WTC11 (cell line): ENCODE measurements at regions not wholly inside any gene's neighbourhood (a gene's known extent, or its start where the extent isn't known, plus 50 kb on each side); places are given as distances from the start of the nearest gene placed in this dataset.

Experiments
- ATAC-seq: fragments of 200-7000 bp; cut with Tn5 transposase; 2 replicates; pipeline ENCODE4 v1.10.0; 2021; ENCODE audit warnings: mild to moderate bottlenecking, moderate library complexity
- CTCF ChIA-PET: fragments of 300-600 bp; sonication (Branson Sonifier 250); formaldehyde crosslinking; loops from one replicate; lab custom pipeline; 2021; ENCODE audit warnings: antibody characterized with exemption; lab: Charles Lee
- POLR2A ChIA-PET: fragments of 350-600 bp; sonication (Branson Sonifier 250); formaldehyde crosslinking; loops from one replicate; lab custom pipeline; 2021; ENCODE audit warnings: antibody characterized with exemption; lab: Charles Lee
- DNase-seq: peaks from one replicate; pipeline ENCODE4 v3.0.0; 2021; ENCODE audit warnings: low spot score
- H3K27ac Mint-ChIP-seq: 2 replicates; pipeline ENCODE4 v1.8.0; 2021; ENCODE audit warnings: mixed read lengths
- H3K27me3 Mint-ChIP-seq: 2 replicates; pipeline ENCODE4 v1.8.0; 2021; ENCODE audit warnings: low read depth, mild to moderate bottlenecking, moderate library complexity, mixed read lengths
- H3K36me3 Mint-ChIP-seq: 2 replicates; pipeline ENCODE4 v1.8.0; 2021; ENCODE audit warnings: mixed read lengths
- H3K4me1 Mint-ChIP-seq: 2 replicates; pipeline ENCODE4 v1.8.0; 2022; ENCODE audit warnings: mixed read lengths
- H3K4me3 Mint-ChIP-seq: 2 replicates; pipeline ENCODE4 v1.8.0; 2021; ENCODE audit warnings: mild to moderate bottlenecking, moderate library complexity, mixed read lengths
- H3K9me3 Mint-ChIP-seq: 2 replicates; pipeline ENCODE4 v1.8.0; 2021; ENCODE audit warnings: mixed read lengths
- ARID4B ChIP-seq: sonication (generic); formaldehyde crosslinking; IDR thresholded peaks from 2 replicates; pipeline ENCODE4 v1.8.0; 2023; ENCODE audit warnings: missing genetic modification reagents, mild to moderate bottlenecking, borderline replicate concordance
- ATF1 ChIP-seq: sonication (generic); formaldehyde crosslinking; IDR thresholded peaks from 2 replicates; pipeline ENCODE4 v1.8.1; 2023; ENCODE audit warnings: mild to moderate bottlenecking, moderate library complexity, missing genetic modification reagents
- ATF3 ChIP-seq: sonication (generic); formaldehyde crosslinking; conservative IDR thresholded peaks from 2 replicates; pipeline ENCODE4 v1.8.1; 2022; ENCODE audit warnings: mild to moderate bottlenecking, missing genetic modification reagents
- ETV6 ChIP-seq: sonication (generic); formaldehyde crosslinking; IDR thresholded peaks from 2 replicates; pipeline ENCODE4 v1.8.1; 2022; ENCODE audit warnings: mild to moderate bottlenecking, missing genetic modification reagents
- HMGXB4 ChIP-seq: sonication (generic); formaldehyde crosslinking; IDR thresholded peaks from 2 replicates; pipeline ENCODE4 v1.8.1; 2023; ENCODE audit warnings: mild to moderate bottlenecking, moderate library complexity, missing genetic modification reagents
- MYBL2 ChIP-seq: sonication (generic); formaldehyde crosslinking; IDR thresholded peaks from 2 replicates; pipeline ENCODE4 v1.8.1; 2023; ENCODE audit warnings: mild to moderate bottlenecking, moderate library complexity, missing genetic modification reagents
- OVOL2 ChIP-seq: fragments of 250-450 bp; sonication (Bioruptor Pico); IDR thresholded peaks from 2 replicates; pipeline ENCODE4 v1.9.0; 2021; ENCODE audit warnings: mild to moderate bottlenecking, borderline replicate concordance
- PRRX2 ChIP-seq: fragments of 250-450 bp; sonication (Bioruptor Pico); IDR thresholded peaks from 2 replicates; pipeline ENCODE4 v1.8.0; 2021; ENCODE audit warnings: mild to moderate bottlenecking
- SOX15 ChIP-seq: fragments of 250-450 bp; sonication (Bioruptor Pico); IDR thresholded peaks from 2 replicates; pipeline ENCODE4 v1.9.0; 2021; ENCODE audit warnings: mild to moderate bottlenecking
- SP1 ChIP-seq: sonication (generic); formaldehyde crosslinking; conservative IDR thresholded peaks from 2 replicates; pipeline ENCODE4 v1.8.1; 2022; ENCODE audit warnings: missing genetic modification reagents
- TEAD1 ChIP-seq: sonication (generic); formaldehyde crosslinking; IDR thresholded peaks from 2 replicates; pipeline ENCODE4 v1.8.0; 2022; ENCODE audit warnings: mild to moderate bottlenecking, missing genetic modification reagents
- TP53 ChIP-seq: sonication (generic); formaldehyde crosslinking; IDR thresholded peaks from 2 replicates; pipeline ENCODE4 v1.8.1; 2023; ENCODE audit warnings: mild to moderate bottlenecking, missing genetic modification reagents
- ZMAT4 ChIP-seq: fragments of 250-450 bp; sonication (Bioruptor Pico); IDR thresholded peaks from 2 replicates; pipeline ENCODE4 v1.9.0; 2021; ENCODE audit warnings: mild to moderate bottlenecking
- TF ChIP-seq, protein P1 (sequence below): sonication (generic); formaldehyde crosslinking; IDR thresholded peaks from 2 replicates; pipeline ENCODE4 v1.8.0; 2022; ENCODE audit warnings: mild to moderate bottlenecking, missing genetic modification reagents
- TF ChIP-seq, protein P2 (sequence below): fragments of 250-450 bp; sonication (Bioruptor Pico); conservative IDR thresholded peaks from 2 replicates; pipeline ENCODE4 v1.9.0; 2021; ENCODE audit warnings: mild to moderate bottlenecking
- TF ChIP-seq, protein P3 (sequence below): sonication (generic); formaldehyde crosslinking; IDR thresholded peaks from 2 replicates; pipeline ENCODE4 v1.8.0; 2022; ENCODE audit warnings: mild to moderate bottlenecking, missing genetic modification reagents

DNA sequence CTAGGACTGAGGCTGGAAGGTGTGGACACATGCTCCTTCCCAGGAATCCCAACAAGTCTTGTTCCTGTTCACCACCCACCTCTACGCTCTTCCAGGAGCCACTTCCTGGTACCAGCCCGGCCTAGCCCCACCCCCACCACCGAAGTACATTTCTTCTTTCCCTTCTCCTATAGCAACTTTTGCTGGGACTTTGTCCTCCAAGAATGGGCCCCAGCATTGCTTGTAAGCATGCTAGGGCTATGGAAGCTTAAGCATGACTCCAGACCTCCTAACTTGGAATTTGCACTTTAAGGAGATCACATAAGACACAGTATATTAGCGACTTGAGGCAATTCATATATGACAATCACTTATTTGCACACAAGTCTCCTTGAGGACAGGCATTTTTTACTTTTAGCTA is 462.0 kb upstream of the ARID1B start (continued):
- TF ChIP-seq, protein P1, sequence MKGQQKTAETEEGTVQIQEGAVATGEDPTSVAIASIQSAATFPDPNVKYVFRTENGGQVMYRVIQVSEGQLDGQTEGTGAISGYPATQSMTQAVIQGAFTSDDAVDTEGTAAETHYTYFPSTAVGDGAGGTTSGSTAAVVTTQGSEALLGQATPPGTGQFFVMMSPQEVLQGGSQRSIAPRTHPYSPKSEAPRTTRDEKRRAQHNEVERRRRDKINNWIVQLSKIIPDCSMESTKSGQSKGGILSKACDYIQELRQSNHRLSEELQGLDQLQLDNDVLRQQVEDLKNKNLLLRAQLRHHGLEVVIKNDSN (CRISPR knock-in tag), result no peak
- TF ChIP-seq OVOL2 (CRISPR knock-in tag), result no peak
- no peak for TF ChIP-seq TEAD1 (CRISPR knock-in tag)
- TF ChIP-seq ZMAT4, result no peak

DNA sequence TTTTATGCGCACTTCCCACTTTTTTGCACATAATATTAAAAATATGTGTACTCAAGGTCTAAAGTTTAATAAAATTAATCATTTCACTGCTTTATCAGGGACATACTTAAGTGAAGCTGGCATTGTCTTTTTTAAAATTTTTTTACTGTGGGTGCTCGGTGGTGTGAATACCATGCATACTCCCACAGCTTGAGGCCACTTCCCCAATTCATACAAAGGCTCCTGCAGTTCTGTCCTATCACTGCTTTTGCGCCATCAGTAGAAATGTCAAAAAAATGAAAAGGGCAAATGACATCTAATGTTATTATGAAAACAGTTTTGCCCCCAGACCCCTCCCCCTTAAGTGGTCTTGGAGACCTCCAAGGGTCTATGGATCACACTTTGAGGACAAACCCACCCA is 464.1 kb upstream of the ARID1B start:
- ATAC-seq (no peak), DNase-seq (no peak)
- Mint-ChIP-seq H3K27ac (no peak overlapping the region), H3K27me3 (no peaks in the 10 kb centered on the region), H3K4me3 (no peak overlapping the region), H3K36me3 (no peaks in the 10 kb centered on the region), H3K9me3 (peaks cover 24% of the 10 kb centered on the region), H3K4me1 (peaks cover 9% of the 10 kb centered on the region)
- POLR2A ChIA-PET, result interaction anchor here (0.7 kb wide), 1 partner anchor 383 kb away, joined by 3 read pairs; no protein-coding TSS in a partner anchor
- TF ChIP-seq, protein P2, sequence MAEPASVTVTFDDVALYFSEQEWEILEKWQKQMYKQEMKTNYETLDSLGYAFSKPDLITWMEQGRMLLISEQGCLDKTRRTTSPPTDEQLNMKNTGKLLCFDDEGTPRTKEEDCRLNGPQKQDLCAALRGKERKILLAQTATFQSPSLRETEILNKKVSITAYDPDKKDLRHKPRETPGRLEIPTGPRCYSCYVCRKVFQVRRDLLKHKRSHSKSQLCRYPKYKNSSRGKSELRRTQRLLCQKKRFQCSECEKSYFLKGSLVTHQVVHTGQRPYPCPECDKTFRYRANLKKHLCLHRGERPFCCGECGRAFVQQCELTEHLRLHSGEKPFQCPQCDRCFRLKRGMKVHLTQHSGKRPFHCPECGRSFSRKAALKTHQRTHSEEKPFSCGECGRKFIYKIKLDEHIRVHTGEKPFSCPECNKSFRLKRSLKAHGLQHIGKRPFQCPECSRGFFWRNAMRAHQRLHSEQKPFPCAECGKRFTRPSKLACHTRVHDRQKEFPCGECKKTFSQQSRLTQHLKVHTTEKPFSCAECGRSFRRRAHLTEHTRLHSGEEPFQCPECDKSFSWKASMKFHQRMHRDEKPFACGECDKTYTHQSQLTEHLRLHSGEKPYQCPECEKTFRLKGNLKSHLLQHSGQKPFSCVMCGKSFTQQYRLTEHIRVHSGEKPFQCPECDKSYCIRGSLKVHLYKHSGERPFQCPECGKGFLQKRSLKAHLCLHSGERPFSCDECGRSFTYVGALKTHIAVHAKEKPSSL (CRISPR knock-in tag), result no peak
- TF ChIP-seq ARID4B (CRISPR knock-in tag), result no peak
- no peak for TF ChIP-seq MYBL2 (CRISPR knock-in tag)
- TF ChIP-seq ETV6 (CRISPR knock-in tag), result no peak
- no peak for TF ChIP-seq SOX15 (CRISPR knock-in tag)
- TF ChIP-seq, protein P3, sequence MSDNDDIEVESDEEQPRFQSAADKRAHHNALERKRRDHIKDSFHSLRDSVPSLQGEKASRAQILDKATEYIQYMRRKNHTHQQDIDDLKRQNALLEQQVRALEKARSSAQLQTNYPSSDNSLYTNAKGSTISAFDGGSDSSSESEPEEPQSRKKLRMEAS, result no peak
- no peak for TF ChIP-seq TP53
- TF ChIP-seq PRRX2 (CRISPR knock-in tag), result no peak
- no peak for TF ChIP-seq ATF3 (CRISPR knock-in tag)
- TF ChIP-seq SP1, result no peak
- no peak for TF ChIP-seq HMGXB4 (CRISPR knock-in tag)
- no peak for TF ChIP-seq ATF1
- TF ChIP-seq TEAD1 (CRISPR knock-in tag), result no peak
- CTCF ChIA-PET, result no interaction called here
